ENCODE measurements at regions not wholly inside any gene's neighbourhood (a gene's known extent, or its start where the extent isn't known, plus 50 kb on each side); places are given as distances from the start of the nearest gene placed in this dataset.

- no peak overlapping the region for H3K4me3 ChIP-seq (ENCODE audit: low read depth, low read length)
- TF ChIP-seq, protein P1, sequence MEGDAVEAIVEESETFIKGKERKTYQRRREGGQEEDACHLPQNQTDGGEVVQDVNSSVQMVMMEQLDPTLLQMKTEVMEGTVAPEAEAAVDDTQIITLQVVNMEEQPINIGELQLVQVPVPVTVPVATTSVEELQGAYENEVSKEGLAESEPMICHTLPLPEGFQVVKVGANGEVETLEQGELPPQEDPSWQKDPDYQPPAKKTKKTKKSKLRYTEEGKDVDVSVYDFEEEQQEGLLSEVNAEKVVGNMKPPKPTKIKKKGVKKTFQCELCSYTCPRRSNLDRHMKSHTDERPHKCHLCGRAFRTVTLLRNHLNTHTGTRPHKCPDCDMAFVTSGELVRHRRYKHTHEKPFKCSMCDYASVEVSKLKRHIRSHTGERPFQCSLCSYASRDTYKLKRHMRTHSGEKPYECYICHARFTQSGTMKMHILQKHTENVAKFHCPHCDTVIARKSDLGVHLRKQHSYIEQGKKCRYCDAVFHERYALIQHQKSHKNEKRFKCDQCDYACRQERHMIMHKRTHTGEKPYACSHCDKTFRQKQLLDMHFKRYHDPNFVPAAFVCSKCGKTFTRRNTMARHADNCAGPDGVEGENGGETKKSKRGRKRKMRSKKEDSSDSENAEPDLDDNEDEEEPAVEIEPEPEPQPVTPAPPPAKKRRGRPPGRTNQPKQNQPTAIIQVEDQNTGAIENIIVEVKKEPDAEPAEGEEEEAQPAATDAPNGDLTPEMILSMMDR (conservative IDR thresholded peaks at IDR 0.05; ENCODE audit: low read depth, low read length) = no peak
- no peak for DNase-seq (ENCODE audit: low read depth)
Observed at GRCh38 chrX:22541926-22542325, 269.2 kb downstream of the CBLL2 start.

GRCh38 chrX:22542641-22543040 is 269.9 kb downstream of the CBLL2 start:
- H3K4me3 ChIP-seq (ENCODE audit: low read depth, low read length) = no peak overlapping the region
- TF ChIP-seq, protein P1 (conservative IDR thresholded peaks at IDR 0.05; ENCODE audit: low read depth, low read length) = no peak
- DNase-seq (ENCODE audit: low read depth) = no peak

- TF ChIP-seq, protein P1 (conservative IDR thresholded peaks at IDR 0.05; ENCODE audit: low read depth, low read length) = no peak
- no peak for DNase-seq (ENCODE audit: low read depth)
- no peak overlapping the region for H3K4me3 ChIP-seq (ENCODE audit: low read depth, low read length)
Observed at GRCh38 chrX:22559506-22559905, 286.8 kb downstream of the CBLL2 start.

GRCh38 chrX:22575161-22575845 is 302.6 kb downstream of the CBLL2 start:
- H3K4me3 ChIP-seq (ENCODE audit: low read depth, low read length) = no peak overlapping the region
- no peak for DNase-seq (ENCODE audit: low read depth)
- TF ChIP-seq, protein P1 (conservative IDR thresholded peaks at IDR 0.05; ENCODE audit: low read depth, low read length) = no peak

DNA sequence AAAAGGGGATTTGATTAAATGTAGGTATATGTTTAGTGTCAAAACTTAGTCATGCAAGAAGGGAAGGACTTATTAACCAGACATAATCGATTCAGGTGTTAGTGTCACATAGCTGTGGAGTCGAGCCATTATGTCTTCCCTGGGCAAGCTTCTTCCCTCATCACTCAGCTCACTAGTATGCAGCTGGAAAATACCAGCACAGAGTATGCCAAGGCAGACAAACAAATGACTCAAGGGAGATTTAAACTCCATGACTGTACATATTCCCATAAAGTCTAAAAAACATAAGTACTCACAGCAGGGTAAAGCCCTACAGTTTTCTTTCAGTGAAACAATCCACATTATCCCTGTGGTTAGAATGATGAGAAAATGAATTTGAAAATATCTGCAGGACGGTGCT is 304.5 kb downstream of the CBLL2 start:
- TF ChIP-seq, protein P1 (conservative IDR thresholded peaks at IDR 0.05; ENCODE audit: low read depth, low read length) = no peak
- no peak overlapping the region for H3K4me3 ChIP-seq (ENCODE audit: low read depth, low read length)
- DNase-seq (ENCODE audit: low read depth) = peak; percentile 25

DNA sequence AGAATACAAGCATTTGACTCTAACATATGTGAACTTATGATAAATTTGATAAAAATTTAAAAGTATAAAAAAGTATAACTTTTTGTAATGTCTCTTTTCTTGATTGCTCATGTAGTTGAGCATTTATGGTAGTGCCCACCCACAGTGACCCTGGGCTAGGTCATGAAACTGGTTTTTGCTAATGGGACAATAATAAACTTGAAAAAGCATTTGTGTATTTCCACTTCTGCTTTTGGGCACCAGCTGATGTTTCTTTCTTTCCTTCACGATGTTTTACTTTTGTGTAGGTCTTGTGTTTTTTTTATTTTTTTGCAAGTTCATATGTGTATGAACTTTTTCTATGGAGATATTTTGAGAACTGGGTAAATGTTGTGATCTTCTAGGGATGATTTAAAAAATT is 313.1 kb downstream of the CBLL2 start:
- H3K4me3 ChIP-seq (ENCODE audit: low read depth, low read length) = no peak overlapping the region
- no peak for DNase-seq (ENCODE audit: low read depth)
- TF ChIP-seq, protein P1 (conservative IDR thresholded peaks at IDR 0.05; ENCODE audit: low read depth, low read length) = no peak

DNA sequence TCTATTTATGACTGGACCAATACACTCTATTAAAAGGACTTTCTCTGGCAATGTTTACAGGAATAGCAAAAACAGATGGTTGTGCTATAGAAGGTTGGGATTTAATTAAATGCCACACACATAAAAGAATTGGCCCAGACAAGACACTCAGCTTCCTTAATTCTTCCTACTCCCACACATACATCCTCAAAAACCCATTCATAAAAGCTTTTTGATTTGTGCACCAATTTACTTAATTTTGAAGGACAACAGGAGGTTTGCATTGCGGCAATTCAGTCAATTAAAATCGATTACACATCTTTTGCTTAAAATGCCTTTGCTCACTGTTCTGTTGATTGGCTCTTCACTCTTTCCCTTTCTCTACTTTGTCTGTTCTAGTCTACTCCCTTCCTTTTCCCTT is 317.1 kb downstream of the CBLL2 start:
- TF ChIP-seq, protein P1 (conservative IDR thresholded peaks at IDR 0.05; ENCODE audit: low read depth, low read length) = no peak
- DNase-seq (ENCODE audit: low read depth) = no peak
- H3K4me3 ChIP-seq (ENCODE audit: low read depth, low read length) = no peak overlapping the region

All from epithelial cell of proximal tubule (primary cell).